Adrenal gland (tissue), 9 donors: ENCODE measurements at regions not wholly inside any gene's neighbourhood (a gene's known extent, or its start where the extent isn't known, plus 50 kb on each side); places are given as distances from the start of the nearest gene placed in this dataset.

Experiments used
- DNase-seq, 7 donors: peaks; one replicate each; pipeline ENCODE4 v3.0.0-alpha.2; 2019 to 2020
- H3K27ac ChIP-seq, 5 donors: fragments of 200-600 bp; sonication (generic) in 4 of 5; 1 replicate in 3 of 5; 2 replicates in 2 of 5; pipeline versions ENCODE4 v1.5.1 to v1.8.0; 2016 to 2020; ENCODE audit warnings: mild to moderate bottlenecking in 1 of 5
- H3K27me3 ChIP-seq: fragments of 200-600 bp; 2 replicates; pipeline ENCODE4 v1.8.0; 2021
- H3K36me3 ChIP-seq, 2 donors: fragments of 200-600 bp; replicated peaks in 1 of 2; 1 replicate in 1 of 2; 2 replicates in 1 of 2; pipeline versions ENCODE4 v1.5.1 to v1.8.0; 2018 to 2022
- H3K4me1 ChIP-seq, 2 donors: fragments of 200-600 bp; replicated peaks in 1 of 2; 1 replicate in 1 of 2; 2 replicates in 1 of 2; pipeline versions ENCODE4 v1.5.1 to v1.8.0; 2018 to 2021
- H3K4me3 ChIP-seq, 4 donors: fragments of 200-600 bp; sonication (generic) in 3 of 4; one replicate each; pipeline ENCODE4 v1.5.1; 2016 to 2018
- H3K9me3 ChIP-seq, 3 donors: fragments of 200-600 bp; sonication (generic) in 1 of 3; replicated peaks in 1 of 3; 1 replicate in 2 of 3; 2 replicates in 1 of 3; pipeline versions ENCODE4 v1.5.1 to v1.8.0; 2016 to 2021
- POLR2A ChIP-seq, 2 donors: fragments of 450-650 bp; IDR thresholded peaks; one replicate each; pipeline ENCODE4 v1.6.1; 2017; ENCODE audit warnings: antibody characterized with exemption in 2 of 2, mild to moderate bottlenecking in 2 of 2, moderate library complexity in 1 of 2
- WGBS, 4 donors: extraction: QIAGEN DNeasy Blood & Tissue Kit in 2 of 4; methylation state at CpG; one replicate each; pipeline versions ENCODE4 v1.1.5 to v1.1.7; 2013 to 2017; 5-methylcytosine and 5-hydroxymethylcytosine counted together
- intact Hi-C, 2 donors: fragments of 100-400 bp; cut with DNase I; formaldehyde crosslinking; loops; one replicate each; pipeline versions ENCODE4 v1.14.1 to v1.15.0; 2022 to 2023
- TF ChIP-seq, protein P1 (sequence below), 6 experiments: fragments of 450-650 bp in 4 of 6; fragments of 200-600 bp in 2 of 6; sonication (generic) in 1 of 6; IDR thresholded peaks; 1 replicate in 5 of 6; 2 replicates in 1 of 6; pipeline versions ENCODE4 v1.5.1 to v1.8.0; 2016 to 2021; ENCODE audit warnings: antibody characterized with exemption in 6 of 6, mild to moderate bottlenecking in 2 of 6, moderate library complexity in 1 of 6
- donor health status: healthy with polysubstance abuse.
- donor health status: Bipolar disorder and iron deficiency.
- donor health status: DM: yes; HTN: yes; CAD: no.
- donor health status: DM: no; HTN: no; CAD: no.
- donor health status: DM: no; HTN: no; CAD: no.

DNA sequence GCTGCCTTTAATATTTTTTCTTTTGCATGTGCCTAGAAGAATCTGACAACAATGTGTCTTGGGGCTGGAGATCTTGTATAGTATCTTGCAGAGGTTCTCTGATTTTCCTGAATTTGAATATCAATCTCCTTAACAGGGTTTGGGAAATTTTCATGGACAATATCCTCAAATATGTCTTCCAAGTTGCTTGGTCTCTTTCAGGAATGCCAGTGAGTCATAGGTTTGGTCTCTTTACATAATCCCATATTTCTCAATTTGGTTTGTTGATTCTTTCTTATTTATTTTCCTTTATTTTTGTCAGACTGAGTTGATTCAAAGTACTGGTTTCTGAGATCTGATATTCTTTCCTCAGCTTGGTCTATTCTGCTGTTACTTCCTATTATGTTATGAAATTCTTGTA lies 208.7 kb upstream of the GLI3 start:
- Histone ChIP-seq H3K27ac (no peak overlapping the region), H3K9me3 (no peaks in the 10 kb centered on the region), H3K27me3 (no peaks in the 10 kb centered on the region), H3K4me1 (no peaks in the 10 kb centered on the region), H3K36me3 (no peaks in the 10 kb centered on the region), H3K4me3 (no peak overlapping the region)
- intact Hi-C loops = no loop called here
- TF ChIP-seq, protein P1, sequence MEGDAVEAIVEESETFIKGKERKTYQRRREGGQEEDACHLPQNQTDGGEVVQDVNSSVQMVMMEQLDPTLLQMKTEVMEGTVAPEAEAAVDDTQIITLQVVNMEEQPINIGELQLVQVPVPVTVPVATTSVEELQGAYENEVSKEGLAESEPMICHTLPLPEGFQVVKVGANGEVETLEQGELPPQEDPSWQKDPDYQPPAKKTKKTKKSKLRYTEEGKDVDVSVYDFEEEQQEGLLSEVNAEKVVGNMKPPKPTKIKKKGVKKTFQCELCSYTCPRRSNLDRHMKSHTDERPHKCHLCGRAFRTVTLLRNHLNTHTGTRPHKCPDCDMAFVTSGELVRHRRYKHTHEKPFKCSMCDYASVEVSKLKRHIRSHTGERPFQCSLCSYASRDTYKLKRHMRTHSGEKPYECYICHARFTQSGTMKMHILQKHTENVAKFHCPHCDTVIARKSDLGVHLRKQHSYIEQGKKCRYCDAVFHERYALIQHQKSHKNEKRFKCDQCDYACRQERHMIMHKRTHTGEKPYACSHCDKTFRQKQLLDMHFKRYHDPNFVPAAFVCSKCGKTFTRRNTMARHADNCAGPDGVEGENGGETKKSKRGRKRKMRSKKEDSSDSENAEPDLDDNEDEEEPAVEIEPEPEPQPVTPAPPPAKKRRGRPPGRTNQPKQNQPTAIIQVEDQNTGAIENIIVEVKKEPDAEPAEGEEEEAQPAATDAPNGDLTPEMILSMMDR (IDR thresholded peaks at IDR 0.05) = no peak
- no peak for TF ChIP-seq POLR2A (IDR thresholded peaks at IDR 0.05)
- no peak for DNase-seq

DNA sequence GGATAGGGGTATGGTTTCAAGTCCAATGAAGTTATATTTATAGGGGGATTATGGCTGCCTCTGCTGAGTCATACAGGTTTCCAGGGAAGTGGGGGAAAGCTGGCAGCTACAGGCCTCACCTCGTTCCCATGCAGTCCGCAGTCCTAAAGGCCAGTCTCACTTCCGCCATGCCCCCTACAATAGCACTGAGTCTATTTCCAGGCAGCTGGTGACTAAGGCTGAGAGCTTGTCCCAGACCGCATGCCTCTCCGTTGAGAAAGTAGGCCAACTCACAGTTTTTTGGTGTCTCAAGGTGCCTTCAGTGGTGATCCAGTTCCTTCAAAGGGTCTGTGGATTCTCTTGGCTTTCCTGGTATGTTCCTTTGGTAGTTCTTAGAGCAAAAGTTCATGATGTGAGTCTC lies 203.9 kb upstream of the GLI3 start:
- WGBS, 4 donors = 74 to 95% (median 89%) methylated on average over 5 of the region's 5 CpGs
- Histone ChIP-seq H3K4me3 (no peak overlapping the region), H3K27me3 (no peaks in the 10 kb centered on the region), H3K27ac (no peak overlapping the region), H3K9me3 (no peaks in the 10 kb centered on the region), H3K36me3 (no peaks in the 10 kb centered on the region), H3K4me1 (no peaks in the 10 kb centered on the region)
- TF ChIP-seq POLR2A (IDR thresholded peaks at IDR 0.05) = no peak
- no peak for DNase-seq
- intact Hi-C loops = no loop called here

DNA sequence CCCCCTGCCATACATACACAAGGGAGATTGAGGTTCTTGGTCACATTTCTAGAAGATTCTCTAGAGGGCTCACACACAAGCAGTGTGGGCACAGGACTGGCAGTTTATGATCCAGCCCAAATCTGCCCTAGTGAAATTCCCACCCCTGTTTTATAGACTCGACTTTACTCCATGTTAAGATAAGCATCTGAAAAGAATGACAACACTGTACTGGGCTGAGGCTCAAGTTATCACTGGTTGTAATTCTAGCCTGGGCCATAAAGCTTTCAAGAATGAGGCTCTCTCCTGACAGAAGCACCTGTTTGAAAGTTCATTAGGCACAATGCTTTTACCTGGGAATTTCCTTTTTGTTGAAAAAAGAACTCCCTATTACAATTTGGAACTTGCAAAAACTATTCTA lies 195.6 kb upstream of the GLI3 start:
- no peak for DNase-seq
- Histone ChIP-seq H3K4me3 (no peak overlapping the region), H3K27me3 (no peaks in the 10 kb centered on the region), H3K9me3 (no peaks in the 10 kb centered on the region), H3K36me3 (no peaks in the 10 kb centered on the region), H3K27ac (no peak overlapping the region), H3K4me1 (no peaks in the 10 kb centered on the region)
- TF ChIP-seq POLR2A (IDR thresholded peaks at IDR 0.05) = no peak
- TF ChIP-seq, protein P1 (IDR thresholded peaks at IDR 0.05) = no peak
- intact Hi-C loops = no loop called here
- 8 to 10% (median 9%) methylated on average over 1 of the region's 1 CpG for WGBS, 4 donors

DNA sequence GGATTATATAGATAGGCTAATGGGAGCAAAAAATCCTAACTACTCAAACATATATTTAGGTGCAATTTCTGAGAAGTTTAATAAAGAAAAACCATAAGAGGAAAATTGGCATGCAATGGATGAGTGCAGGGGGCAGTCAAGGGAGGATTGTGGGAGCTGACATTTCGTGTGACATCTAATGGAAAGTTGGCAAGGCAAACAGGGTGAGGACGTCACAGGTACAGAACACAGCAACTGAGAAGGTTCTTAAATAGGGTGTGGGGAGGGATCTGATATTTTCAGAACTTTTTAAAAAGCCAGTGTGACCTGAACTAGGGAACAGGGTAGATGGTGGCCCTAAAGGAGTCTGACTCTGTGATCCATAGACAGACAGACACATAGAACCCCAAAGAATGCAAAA lies 194.9 kb upstream of the GLI3 start:
- Histone ChIP-seq H3K27me3 (no peaks in the 10 kb centered on the region), H3K4me3 (no peak overlapping the region), H3K4me1 (no peaks in the 10 kb centered on the region), H3K27ac (no peak overlapping the region), H3K36me3 (no peaks in the 10 kb centered on the region), H3K9me3 (no peaks in the 10 kb centered on the region)
- 67 to 78% (median 73%) methylated on average over 2 of the region's 2 CpGs for WGBS, 4 donors
- intact Hi-C loops = no loop called here
- DNase-seq = no peak
- no peak for TF ChIP-seq POLR2A (IDR thresholded peaks at IDR 0.05)
- TF ChIP-seq, protein P1 (IDR thresholded peaks at IDR 0.05) = no peak

DNA sequence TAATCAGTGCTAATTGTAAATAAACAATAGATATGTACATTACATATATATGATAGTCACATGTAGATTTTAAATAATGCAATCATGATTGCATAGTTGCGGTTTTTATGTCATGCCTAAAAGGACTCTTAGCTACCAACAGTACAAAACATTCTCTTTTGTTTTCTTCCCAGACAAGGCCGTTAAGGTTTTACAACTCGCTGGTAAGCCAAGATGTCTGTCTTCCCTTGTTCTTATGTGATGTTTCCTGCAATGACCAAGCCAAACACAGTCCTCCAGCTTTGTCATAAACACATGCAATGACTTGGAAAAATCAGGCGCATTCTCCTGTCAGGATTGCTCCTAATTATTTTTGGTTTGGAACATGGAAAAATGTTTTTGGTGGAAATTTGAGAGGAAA lies 192.3 kb upstream of the GLI3 start:
- DNase-seq = no peak
- intact Hi-C loops = no loop called here
- WGBS, 4 donors = 77 to 81% (median 79%) methylated on average over 4 of the region's 4 CpGs
- no peaks in the 10 kb centered on the region for H3K9me3 ChIP-seq
- H3K27ac ChIP-seq = no peak overlapping the region
- H3K4me3 ChIP-seq = no peak overlapping the region
- TF ChIP-seq POLR2A (IDR thresholded peaks at IDR 0.05) = no peak
- TF ChIP-seq, protein P1 (IDR thresholded peaks at IDR 0.05) = no peak
- no peaks in the 10 kb centered on the region for H3K27me3 ChIP-seq
- no peaks in the 10 kb centered on the region for H3K4me1 ChIP-seq
- H3K36me3 ChIP-seq = no peaks in the 10 kb centered on the region
